ENCODE measurements at regions not wholly inside any gene's neighbourhood (a gene's known extent, or its start where the extent isn't known, plus 50 kb on each side); places are given as distances from the start of the nearest gene placed in this dataset.

- intact Hi-C loops (cut with DNase I): no loop called here
- Histone ChIP-seq H3K4me3 (no peak overlapping the region), H3K4me1 (peaks cover 0 to 4% of the 10 kb centered on the region in 2 donors), H3K36me3 (no peaks in the 10 kb centered on the region), H3K27me3 (no peaks in the 10 kb centered on the region), H3K27ac (no peak overlapping the region), H3K9me3 (no peaks in the 10 kb centered on the region)
- TF ChIP-seq CTCF (IDR thresholded peaks at IDR 0.05): no peak
- ATAC-seq: no peak
- no peak for DNase-seq
Observed at GRCh38 chr5:159566832-159567231, 236.5 kb upstream of the IL12B start.

GRCh38 chr5:159567461-159567860, 237.2 kb upstream of the IL12B start:
- H3K4me1 ChIP-seq: peaks cover 0 to 4% of the 10 kb centered on the region in 2 donors
- TF ChIP-seq CTCF (IDR thresholded peaks at IDR 0.05): no peak
- intact Hi-C loops (cut with DNase I): no loop called here
- no peak for DNase-seq
- H3K9me3 ChIP-seq: no peaks in the 10 kb centered on the region
- no peaks in the 10 kb centered on the region for H3K36me3 ChIP-seq
- H3K27me3 ChIP-seq: no peaks in the 10 kb centered on the region
- no peak overlapping the region for H3K4me3 ChIP-seq
- ATAC-seq: no peak
- H3K27ac ChIP-seq: no peak overlapping the region

GRCh38 chr5:159571501-159572244, 241.4 kb upstream of the IL12B start:
- Histone ChIP-seq H3K27ac (no peak overlapping the region), H3K36me3 (no peaks in the 10 kb centered on the region), H3K4me1 (peaks cover 0 to 4% of the 10 kb centered on the region in 2 donors), H3K9me3 (no peaks in the 10 kb centered on the region), H3K4me3 (no peak overlapping the region), H3K27me3 (no peaks in the 10 kb centered on the region)
- no peak for TF ChIP-seq CTCF (IDR thresholded peaks at IDR 0.05)
- ATAC-seq (peak; percentile 82), DNase-seq (no peak)
- intact Hi-C loops (cut with DNase I): no loop called here

- Histone ChIP-seq H3K4me1 (no peaks in the 10 kb centered on the region), H3K27me3 (no peaks in the 10 kb centered on the region), H3K4me3 (no peak overlapping the region), H3K27ac (no peak overlapping the region), H3K36me3 (no peaks in the 10 kb centered on the region), H3K9me3 (no peaks in the 10 kb centered on the region)
- DNase-seq (no peak), ATAC-seq (no peak)
- intact Hi-C loops (cut with DNase I): no loop called here
- TF ChIP-seq CTCF (IDR thresholded peaks at IDR 0.05): no peak
Observed at GRCh38 chr5:159576902-159577301, 246.6 kb upstream of the IL12B start.

DNA sequence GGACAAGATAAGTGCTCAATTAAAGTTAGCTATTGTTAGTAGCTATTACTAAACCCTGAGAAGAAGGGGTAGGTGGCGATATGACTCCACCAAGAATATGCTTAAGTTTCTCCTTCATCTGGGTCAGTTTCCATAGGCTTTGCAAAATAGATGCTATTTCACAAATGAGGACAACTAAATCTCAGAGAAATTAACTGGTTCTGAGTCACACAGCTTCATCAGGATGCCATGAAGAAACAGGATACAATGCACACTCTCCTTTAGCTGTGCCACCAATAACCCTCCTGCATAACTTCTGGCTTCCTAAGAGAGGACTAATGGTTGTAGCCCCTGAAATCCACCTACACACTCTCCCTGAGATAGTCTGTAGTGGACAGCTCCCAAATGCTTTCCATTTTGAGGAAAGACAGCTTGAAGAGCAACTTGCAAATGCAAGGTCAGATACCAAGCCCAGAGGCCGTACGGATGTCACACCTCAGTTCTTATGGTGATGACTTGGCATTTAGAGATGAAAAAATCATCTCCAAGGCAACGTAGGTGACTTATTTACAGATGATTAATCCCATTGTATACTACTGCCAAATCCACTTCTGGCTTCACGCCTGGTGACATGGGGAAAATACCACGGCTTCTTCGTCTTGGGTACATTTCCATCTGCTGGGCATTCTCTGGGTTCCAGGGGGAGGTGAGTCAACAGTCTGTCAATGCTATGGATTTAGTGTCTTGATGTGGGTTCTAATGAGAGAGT, 251.4 kb upstream of the IL12B start:
- ATAC-seq (peak; percentile 74), DNase-seq (peak in 1 of 4 donors; percentile 36)
- Histone ChIP-seq H3K4me1 (no peaks in the 10 kb centered on the region), H3K9me3 (no peaks in the 10 kb centered on the region), H3K27me3 (no peaks in the 10 kb centered on the region), H3K36me3 (no peaks in the 10 kb centered on the region), H3K4me3 (no peak overlapping the region), H3K27ac (no peak overlapping the region)
- no peak for TF ChIP-seq CTCF (IDR thresholded peaks at IDR 0.05)
- intact Hi-C loops (cut with DNase I): no loop called here
